ENCODE measurements at regions not wholly inside any gene's neighbourhood (a gene's known extent, or its start where the extent isn't known, plus 50 kb on each side); places are given as distances from the start of the nearest gene placed in this dataset.
A peak's percentile ranks its signal among the peaks of the same experiment; 100 is the strongest.

DNA sequence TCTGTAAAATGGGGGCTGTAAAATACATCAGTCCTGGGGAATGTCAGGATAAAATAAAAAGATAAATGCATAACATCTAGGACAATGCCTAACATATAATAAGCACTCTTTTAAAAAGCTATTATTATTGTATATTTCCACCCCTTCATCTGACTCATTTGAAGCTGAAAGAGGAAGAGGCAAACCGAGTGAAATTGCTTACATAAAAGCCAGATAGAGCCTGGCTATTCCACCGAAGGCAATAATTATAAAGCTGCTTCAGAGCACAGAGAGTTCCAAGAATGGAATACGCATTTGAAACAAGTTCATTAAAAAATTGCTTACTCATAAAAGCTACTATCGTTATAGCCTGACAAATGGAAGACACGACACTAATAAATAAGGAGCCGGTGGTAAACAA, 186.1 kb upstream of the CAMK1G start:
- Histone ChIP-seq H3K4me3 (ENCODE audit: low read depth, low read length) (no peak overlapping the region), H3K36me3 (ENCODE audit: control insufficient read depth, insufficient read depth, low read length) (no peaks in the 10 kb centered on the region), H3K27me3 (ENCODE audit: control insufficient read depth, insufficient read depth, low read length) (no peaks in the 10 kb centered on the region)
- no peak for DNase-seq (ENCODE audit: low read depth)
- TF ChIP-seq, protein P1, sequence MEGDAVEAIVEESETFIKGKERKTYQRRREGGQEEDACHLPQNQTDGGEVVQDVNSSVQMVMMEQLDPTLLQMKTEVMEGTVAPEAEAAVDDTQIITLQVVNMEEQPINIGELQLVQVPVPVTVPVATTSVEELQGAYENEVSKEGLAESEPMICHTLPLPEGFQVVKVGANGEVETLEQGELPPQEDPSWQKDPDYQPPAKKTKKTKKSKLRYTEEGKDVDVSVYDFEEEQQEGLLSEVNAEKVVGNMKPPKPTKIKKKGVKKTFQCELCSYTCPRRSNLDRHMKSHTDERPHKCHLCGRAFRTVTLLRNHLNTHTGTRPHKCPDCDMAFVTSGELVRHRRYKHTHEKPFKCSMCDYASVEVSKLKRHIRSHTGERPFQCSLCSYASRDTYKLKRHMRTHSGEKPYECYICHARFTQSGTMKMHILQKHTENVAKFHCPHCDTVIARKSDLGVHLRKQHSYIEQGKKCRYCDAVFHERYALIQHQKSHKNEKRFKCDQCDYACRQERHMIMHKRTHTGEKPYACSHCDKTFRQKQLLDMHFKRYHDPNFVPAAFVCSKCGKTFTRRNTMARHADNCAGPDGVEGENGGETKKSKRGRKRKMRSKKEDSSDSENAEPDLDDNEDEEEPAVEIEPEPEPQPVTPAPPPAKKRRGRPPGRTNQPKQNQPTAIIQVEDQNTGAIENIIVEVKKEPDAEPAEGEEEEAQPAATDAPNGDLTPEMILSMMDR (IDR thresholded peaks at IDR 0.05; ENCODE audit: insufficient read depth, low read length, poor library complexity, severe bottlenecking), result no peak

DNA sequence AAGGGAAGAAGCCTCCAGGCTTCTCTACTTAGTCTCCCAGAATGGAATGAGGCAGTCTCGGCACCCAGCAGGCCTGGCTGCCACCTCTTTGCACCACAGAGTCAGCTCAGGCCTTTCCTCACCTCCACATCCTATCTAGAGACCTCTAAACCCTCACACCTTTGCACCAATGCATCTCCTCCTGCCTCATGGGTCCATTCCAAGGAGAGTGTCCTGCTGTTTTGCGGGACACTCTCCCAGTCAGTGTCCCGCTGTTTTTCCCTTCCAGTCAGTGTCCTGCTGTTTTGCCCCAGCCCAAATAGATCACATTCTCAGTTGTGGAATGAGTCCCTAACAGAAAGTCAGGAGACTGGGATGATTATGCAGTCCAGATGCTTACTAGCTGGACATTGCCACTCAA, 185.6 kb upstream of the CAMK1G start:
- Histone ChIP-seq H3K27me3 (ENCODE audit: control insufficient read depth, insufficient read depth, low read length) (no peaks in the 10 kb centered on the region), H3K4me3 (ENCODE audit: low read depth, low read length) (no peak overlapping the region), H3K36me3 (ENCODE audit: control insufficient read depth, insufficient read depth, low read length) (no peaks in the 10 kb centered on the region)
- DNase-seq (ENCODE audit: low read depth), result no peak
- TF ChIP-seq, protein P1 (IDR thresholded peaks at IDR 0.05; ENCODE audit: insufficient read depth, low read length, poor library complexity, severe bottlenecking), result no peak

DNA sequence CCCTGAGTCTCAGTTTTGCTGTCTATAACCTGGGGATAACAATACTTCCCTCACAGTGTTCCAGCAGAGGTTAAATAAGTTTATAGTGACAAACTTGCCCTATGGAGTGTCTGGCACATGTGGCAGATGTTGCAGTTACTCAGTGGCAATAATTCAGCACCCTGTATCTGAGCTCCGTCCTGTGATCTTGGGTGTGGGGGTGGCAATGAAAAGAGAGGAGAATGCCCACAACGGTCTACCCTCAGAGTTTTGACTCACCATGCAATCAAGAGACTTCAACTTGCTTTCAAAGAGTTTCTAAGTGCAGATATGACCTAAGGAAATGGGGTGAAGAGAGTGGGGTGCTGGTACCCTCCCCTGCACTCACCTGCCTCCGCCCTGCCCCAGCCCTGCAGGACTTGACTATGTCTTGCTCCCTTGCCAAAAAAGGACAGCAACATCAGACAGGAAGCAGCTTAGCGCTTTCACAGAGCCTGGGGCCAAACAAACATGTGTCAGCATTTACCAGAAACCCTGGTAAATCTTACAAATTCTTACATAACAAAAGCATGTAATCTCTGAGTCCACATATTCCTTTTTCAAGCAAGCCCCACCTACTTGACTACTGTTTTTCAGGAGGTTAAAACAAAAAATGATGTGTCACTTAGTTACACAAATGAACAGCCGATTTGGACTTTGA, 185.1 kb upstream of the CAMK1G start:
- no peak overlapping the region for H3K4me3 ChIP-seq (ENCODE audit: low read depth, low read length)

GRCh38 chr1:209399800-209400199, 183.7 kb upstream of the CAMK1G start:
- no peak overlapping the region for H3K4me3 ChIP-seq (ENCODE audit: low read depth, low read length)
- H3K36me3 ChIP-seq (ENCODE audit: control insufficient read depth, insufficient read depth, low read length), result no peaks in the 10 kb centered on the region
- DNase-seq (ENCODE audit: low read depth), result no peak
- TF ChIP-seq, protein P1 (IDR thresholded peaks at IDR 0.05; ENCODE audit: insufficient read depth, low read length, poor library complexity, severe bottlenecking), result no peak
- H3K27me3 ChIP-seq (ENCODE audit: control insufficient read depth, insufficient read depth, low read length), result no peaks in the 10 kb centered on the region

More for the DNA sequence above, 185.1 kb upstream of the CAMK1G start:
- Histone ChIP-seq H3K36me3 (ENCODE audit: control insufficient read depth, insufficient read depth, low read length) (no peaks in the 10 kb centered on the region), H3K27me3 (ENCODE audit: control insufficient read depth, insufficient read depth, low read length) (no peaks in the 10 kb centered on the region)
- peak; percentile 87 for DNase-seq (ENCODE audit: low read depth)
- TF ChIP-seq, protein P1 (IDR thresholded peaks at IDR 0.05; ENCODE audit: insufficient read depth, low read length, poor library complexity, severe bottlenecking), result no peak

- H3K4me3 ChIP-seq (ENCODE audit: low read depth, low read length), result no peak overlapping the region
- H3K36me3 ChIP-seq (ENCODE audit: control insufficient read depth, insufficient read depth, low read length), result no peaks in the 10 kb centered on the region
- TF ChIP-seq, protein P1 (IDR thresholded peaks at IDR 0.05; ENCODE audit: insufficient read depth, low read length, poor library complexity, severe bottlenecking), result no peak
- no peaks in the 10 kb centered on the region for H3K27me3 ChIP-seq (ENCODE audit: control insufficient read depth, insufficient read depth, low read length)
- peak; percentile 96 for DNase-seq (ENCODE audit: low read depth)
Measured at GRCh38 chr1:209400351-209401220, 182.9 kb upstream of the CAMK1G start.
